ENCODE measurements at regions not wholly inside any gene's neighbourhood (a gene's known extent, or its start where the extent isn't known, plus 50 kb on each side); places are given as distances from the start of the nearest gene placed in this dataset.
"Not testable (repeated sequence)": the region's sequence is repeated elsewhere in the genome, so short reads cannot be mapped to it uniquely, and the experiment has no call there.

DNA sequence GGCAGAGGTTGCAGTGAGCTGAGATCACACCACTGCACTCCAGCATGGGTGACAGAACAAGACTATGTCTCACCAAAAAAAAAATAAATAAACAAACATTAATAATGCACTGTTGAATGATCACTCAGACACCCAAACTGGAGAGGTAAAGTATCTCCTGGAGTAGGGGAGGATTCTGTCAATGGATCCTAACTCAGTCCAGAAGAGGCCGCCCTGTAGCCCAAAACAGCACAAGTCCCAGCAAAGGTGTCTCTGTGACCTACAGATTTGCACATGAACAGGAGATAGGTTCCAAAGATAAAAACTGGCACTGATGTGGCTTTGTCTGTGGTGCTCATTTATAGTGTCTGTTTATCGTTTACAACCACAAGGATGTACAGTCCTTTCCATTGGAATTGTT, 352.9 kb upstream of the USP9Y start:
- CTCF ChIA-PET = no interaction called here
- POLR2A ChIA-PET = no interaction called here
- no peak for DNase-seq (ENCODE audit: extremely low spot score)
- no peak for TF ChIP-seq CTCF (IDR thresholded peaks at IDR 0.05; ENCODE audit: control extremely low read depth, extremely low read depth, low read depth, missing control alignments)

DNA sequence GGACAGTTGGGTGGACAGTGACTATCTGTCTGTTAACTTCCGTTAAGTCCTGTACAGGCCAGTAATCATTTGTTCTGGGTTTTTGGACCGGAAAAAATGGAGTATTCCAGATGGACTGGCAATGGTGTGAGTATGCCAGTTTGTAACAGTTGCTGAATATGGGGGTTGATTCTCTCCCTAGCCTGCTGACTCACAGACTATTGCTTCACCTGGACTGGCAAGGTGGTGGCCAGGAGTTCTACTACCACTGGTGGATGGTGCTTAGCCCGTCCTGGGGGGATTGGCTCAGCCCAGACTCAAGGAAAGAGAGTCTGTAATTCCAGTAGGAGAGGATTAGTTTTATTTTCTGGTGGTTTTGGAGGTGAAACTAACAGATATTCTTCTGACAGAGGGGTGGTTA, 343.8 kb upstream of the USP9Y start:
- DNase-seq (ENCODE audit: extremely low spot score) = no peak
- ChIA-PET POLR2A (no interaction called here), CTCF (no interaction called here)
- TF ChIP-seq CTCF (IDR thresholded peaks at IDR 0.05; ENCODE audit: control extremely low read depth, extremely low read depth, low read depth, missing control alignments) = no peak

GRCh38 chrY:12357655-12358054, 343.4 kb upstream of the USP9Y start:
- no peak for DNase-seq (ENCODE audit: extremely low spot score)
- POLR2A ChIA-PET = no interaction called here
- TF ChIP-seq CTCF (IDR thresholded peaks at IDR 0.05; ENCODE audit: control extremely low read depth, extremely low read depth, low read depth, missing control alignments) = no peak
- CTCF ChIA-PET = no interaction called here

DNA sequence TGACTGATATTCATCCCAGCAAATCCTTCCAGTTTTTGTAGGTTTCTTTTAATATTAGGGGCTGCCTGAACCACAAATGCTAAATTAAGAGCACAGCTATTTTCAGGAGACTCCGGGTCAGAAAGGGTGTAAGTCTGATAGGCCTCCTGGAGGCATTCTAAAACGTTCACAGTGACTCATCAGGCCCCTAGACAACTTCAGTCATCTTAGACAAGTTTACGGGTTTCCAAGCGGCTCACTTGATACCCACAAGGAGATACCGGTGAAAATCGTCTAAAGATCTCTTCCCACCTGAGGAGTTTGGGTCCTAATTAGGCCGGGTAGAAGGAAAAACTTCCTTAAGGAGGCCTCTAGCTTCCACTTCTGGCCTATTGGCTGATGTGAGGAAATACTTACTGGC, 342.7 kb upstream of the USP9Y start:
- CTCF ChIA-PET = no interaction called here
- DNase-seq (ENCODE audit: extremely low spot score) = no peak

GRCh38 chrY:12359867-12360266, 341.2 kb upstream of the USP9Y start:
- no peak for DNase-seq (ENCODE audit: extremely low spot score)
- CTCF ChIA-PET = no interaction called here
- no peak for TF ChIP-seq CTCF (IDR thresholded peaks at IDR 0.05; ENCODE audit: control extremely low read depth, extremely low read depth, low read depth, missing control alignments)
- POLR2A ChIA-PET = no interaction called here

More for the DNA sequence above, 342.7 kb upstream of the USP9Y start:
- TF ChIP-seq CTCF (IDR thresholded peaks at IDR 0.05; ENCODE audit: control extremely low read depth, extremely low read depth, low read depth, missing control alignments) = no peak
- POLR2A ChIA-PET = no interaction called here

DNA sequence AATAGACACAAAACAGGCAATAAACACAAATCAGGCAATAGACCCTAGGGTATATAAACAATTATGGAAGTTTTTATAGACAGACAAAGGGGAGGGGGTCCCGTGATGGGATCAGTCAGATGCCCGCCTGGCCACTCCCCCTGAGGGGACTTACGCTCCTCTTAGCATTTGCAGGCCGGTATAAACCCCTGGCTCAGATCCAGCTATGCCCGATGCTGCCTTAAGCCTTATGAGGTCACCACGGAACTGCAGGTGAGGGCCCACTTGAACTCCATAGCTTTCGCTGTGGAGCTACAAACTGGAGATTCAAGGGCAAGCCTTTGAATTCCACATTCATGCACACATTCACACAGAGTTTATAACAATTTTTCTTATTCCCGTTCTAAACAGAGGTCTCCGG, 340.5 kb upstream of the USP9Y start:
- no peak for DNase-seq (ENCODE audit: extremely low spot score)
- no peak for TF ChIP-seq CTCF (IDR thresholded peaks at IDR 0.05; ENCODE audit: control extremely low read depth, extremely low read depth, low read depth, missing control alignments)
- ChIA-PET POLR2A (no interaction called here), CTCF (no interaction called here)

DNA sequence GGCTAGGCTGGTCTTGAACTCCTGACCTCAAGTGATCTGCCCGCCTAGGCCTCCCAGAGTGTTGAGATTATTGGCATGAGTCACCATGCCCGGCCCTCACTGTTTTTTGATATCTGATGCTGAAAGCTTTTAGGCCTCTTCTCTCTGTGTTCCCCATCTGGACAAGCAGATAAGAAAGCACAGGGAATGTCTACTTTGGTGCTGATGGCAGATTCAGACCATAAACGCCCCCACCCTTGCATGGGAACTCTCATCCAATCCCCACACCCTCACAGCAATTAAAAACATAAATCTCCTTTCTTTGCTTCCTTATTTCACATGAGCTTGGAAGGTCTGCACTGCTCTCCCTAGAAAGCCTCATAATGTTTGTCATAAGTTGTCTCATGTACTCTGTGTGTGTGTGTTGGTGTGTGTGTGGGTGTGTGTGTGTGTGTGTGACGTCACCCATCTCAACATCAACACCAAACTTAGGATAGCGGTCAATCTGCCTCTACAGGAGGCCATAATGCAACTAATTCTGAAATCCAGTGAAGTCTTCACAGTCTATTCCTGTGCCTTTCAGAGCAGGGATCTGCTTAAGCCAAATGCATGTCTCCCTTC, 335.6 kb upstream of the USP9Y start:
- ChIA-PET CTCF (no interaction called here), POLR2A (no interaction called here)
- DNase-seq (ENCODE audit: extremely low spot score) = no peak
- no peak for TF ChIP-seq CTCF (IDR thresholded peaks at IDR 0.05; ENCODE audit: control extremely low read depth, extremely low read depth, low read depth, missing control alignments)

DNA sequence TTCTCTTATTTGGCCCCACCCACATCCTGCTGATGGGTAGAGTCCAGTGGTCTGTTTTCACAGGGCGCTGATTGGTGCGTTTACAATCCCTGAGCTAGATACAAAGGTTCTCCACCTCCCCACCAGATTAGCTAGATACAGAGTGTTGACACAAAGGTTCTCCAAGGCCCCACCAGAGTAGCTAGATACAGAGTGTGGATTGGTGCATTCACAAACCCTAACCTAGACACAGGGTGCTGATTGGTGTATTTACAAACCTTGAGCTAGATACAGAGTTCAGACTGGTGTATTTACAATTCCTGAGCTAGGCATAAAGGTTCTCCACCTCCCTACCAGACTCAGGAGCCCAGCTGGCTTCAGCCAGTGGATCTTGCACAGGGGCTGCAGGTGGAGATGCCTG, 326.4 kb upstream of the USP9Y start:
- POLR2A ChIA-PET; DNase-seq (ENCODE audit: extremely low spot score); CTCF ChIA-PET: not testable (repeated sequence)

DNA sequence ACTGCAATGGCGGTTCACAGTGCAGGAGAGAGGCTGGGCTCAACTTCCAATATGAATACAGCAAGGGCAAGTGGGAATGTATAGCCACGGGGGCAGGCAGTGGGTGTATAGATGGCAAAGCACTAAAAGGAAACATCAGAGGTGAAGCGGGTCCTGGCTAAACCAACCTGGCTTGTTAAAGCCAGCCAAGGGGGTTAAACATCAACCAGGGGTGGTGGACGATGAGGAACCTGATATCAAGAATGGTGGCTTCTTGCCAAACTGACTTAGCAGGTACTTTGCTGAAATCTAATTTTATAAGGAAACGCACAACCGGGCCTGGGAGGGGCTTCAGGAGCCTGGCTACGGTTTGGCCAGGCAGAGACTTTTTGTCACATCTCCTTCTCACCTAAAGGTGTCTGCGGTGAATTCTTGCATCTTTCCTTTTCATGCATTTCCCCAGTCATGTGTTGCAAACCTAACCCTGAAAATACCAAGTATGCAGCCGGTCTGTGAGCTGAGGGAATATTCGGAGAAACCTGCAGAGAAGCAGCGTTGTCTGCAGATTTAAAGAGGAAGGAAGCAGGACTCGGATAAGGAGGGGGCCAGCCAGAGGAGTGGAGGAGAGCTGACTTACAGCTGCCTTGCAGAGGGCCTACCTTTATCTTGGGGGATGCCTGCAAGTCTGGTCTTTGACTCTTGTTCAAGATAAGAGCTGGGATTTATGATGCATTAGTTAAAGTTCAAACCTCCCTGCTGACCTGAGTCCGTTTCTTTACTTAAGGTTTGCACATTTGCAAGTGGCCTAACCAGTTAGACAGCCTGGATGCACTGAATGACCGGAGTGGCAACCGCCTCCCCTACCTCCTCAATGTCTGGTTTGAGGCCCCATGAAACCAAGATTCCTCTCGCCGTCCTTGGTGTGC, 309.1 kb upstream of the USP9Y start:
- CTCF ChIA-PET; DNase-seq (ENCODE audit: extremely low spot score); POLR2A ChIA-PET: not testable (repeated sequence)
